Ishikawa (cell line): ENCODE measurements at regions not wholly inside any gene's neighbourhood (a gene's known extent, or its start where the extent isn't known, plus 50 kb on each side); places are given as distances from the start of the nearest gene placed in this dataset.

Experiments
- EGR1 ChIP-seq: IDR thresholded peaks from 2 replicates; pipeline ENCODE4 v1.6.1; 2012
- MAX ChIP-seq: IDR thresholded peaks from 2 replicates; pipeline ENCODE4 v1.6.1; 2012
- TAF1 ChIP-seq: IDR thresholded peaks from 2 replicates; pipeline ENCODE4 v1.6.1; 2012; ENCODE audit warnings: low read depth, mild to moderate bottlenecking
- YY1 ChIP-seq: IDR thresholded peaks from 2 replicates; pipeline ENCODE4 v1.6.1; 2012; ENCODE audit warnings: low read depth

GRCh38 chr2:22301228-22301627 is 1083.8 kb upstream of the KLHL29 start:
- TF ChIP-seq YY1 (no peak), MAX (no peak), EGR1 (no peak), TAF1 (no peak)
